ENCODE measurements at regions not wholly inside any gene's neighbourhood (a gene's known extent, or its start where the extent isn't known, plus 50 kb on each side); places are given as distances from the start of the nearest gene placed in this dataset.

DNA sequence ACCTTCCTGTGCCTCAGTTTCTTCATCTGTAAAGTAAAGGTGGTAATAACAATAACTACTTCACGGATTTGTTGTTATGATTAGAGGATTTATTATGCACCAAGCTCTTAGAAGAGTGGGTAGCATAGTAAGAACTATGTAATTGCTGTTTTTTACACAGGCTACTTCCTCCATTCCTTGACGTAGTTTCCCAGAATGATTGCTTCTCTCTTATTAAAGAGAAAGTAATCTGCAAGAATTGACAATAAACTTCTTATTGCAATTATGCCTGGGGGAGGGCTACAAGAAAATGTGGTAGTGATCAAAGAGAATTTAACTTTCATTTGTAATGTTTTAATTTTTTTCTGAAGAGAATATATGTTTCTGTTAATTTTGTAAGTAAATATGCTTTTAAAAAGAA is 238.7 kb downstream of the GASK1B start:
- no peaks in the 10 kb centered on the region for H3K27me3 ChIP-seq (ENCODE audit: insufficient read depth in 3 of 3, low read length in 2 of 3)
- ATAC-seq (no peak), DNase-seq (no peak)
- H3K27ac ChIP-seq: no peak overlapping the region
- H3K4me1 ChIP-seq: no peaks in the 10 kb centered on the region
- 22 to 29% (median 27%) methylated on average over 2 of the region's 2 CpGs for WGBS, 3 donors
- no peaks in the 10 kb centered on the region for H3K9me3 ChIP-seq
- H3K4me3 ChIP-seq: no peak overlapping the region
- TF ChIP-seq, protein P1, sequence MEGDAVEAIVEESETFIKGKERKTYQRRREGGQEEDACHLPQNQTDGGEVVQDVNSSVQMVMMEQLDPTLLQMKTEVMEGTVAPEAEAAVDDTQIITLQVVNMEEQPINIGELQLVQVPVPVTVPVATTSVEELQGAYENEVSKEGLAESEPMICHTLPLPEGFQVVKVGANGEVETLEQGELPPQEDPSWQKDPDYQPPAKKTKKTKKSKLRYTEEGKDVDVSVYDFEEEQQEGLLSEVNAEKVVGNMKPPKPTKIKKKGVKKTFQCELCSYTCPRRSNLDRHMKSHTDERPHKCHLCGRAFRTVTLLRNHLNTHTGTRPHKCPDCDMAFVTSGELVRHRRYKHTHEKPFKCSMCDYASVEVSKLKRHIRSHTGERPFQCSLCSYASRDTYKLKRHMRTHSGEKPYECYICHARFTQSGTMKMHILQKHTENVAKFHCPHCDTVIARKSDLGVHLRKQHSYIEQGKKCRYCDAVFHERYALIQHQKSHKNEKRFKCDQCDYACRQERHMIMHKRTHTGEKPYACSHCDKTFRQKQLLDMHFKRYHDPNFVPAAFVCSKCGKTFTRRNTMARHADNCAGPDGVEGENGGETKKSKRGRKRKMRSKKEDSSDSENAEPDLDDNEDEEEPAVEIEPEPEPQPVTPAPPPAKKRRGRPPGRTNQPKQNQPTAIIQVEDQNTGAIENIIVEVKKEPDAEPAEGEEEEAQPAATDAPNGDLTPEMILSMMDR (IDR thresholded peaks at IDR 0.05): no peak
- no peaks in the 10 kb centered on the region for H3K36me3 ChIP-seq (ENCODE audit: insufficient read depth in 1 of 2, low read depth in 1 of 2)
- intact Hi-C loops (cut with DNase I): no loop called here

DNA sequence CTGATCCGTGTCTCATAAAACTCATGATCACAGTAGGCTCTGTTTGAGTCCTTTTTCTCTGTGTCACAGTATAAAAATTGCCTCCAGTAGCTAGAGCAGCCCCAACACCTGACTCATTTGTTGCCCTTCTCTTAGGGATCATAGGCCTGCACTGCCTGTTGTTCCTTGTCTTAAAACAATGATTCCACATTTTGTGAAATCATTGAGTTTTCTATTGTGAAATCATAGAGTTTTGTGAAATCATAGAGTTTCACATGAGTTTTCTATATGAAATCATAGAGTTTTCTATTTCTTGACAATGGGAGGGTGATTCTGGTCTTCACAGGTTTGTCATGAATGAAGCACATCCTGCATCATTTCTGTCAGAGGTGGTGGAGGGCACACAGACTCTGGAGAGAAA is 239.9 kb downstream of the GASK1B start:
- no peak overlapping the region for H3K4me3 ChIP-seq
- H3K9me3 ChIP-seq: no peaks in the 10 kb centered on the region
- intact Hi-C loops (cut with DNase I): no loop called here
- no peaks in the 10 kb centered on the region for H3K4me1 ChIP-seq
- no peak overlapping the region for H3K27ac ChIP-seq
- DNase-seq: no peak
- no peaks in the 10 kb centered on the region for H3K36me3 ChIP-seq (ENCODE audit: insufficient read depth in 1 of 2, low read depth in 1 of 2)
- 92 to 96% (median 93%) methylated on average over 1 of the region's 1 CpG for WGBS, 3 donors
- H3K27me3 ChIP-seq (ENCODE audit: insufficient read depth in 3 of 3, low read length in 2 of 3): no peaks in the 10 kb centered on the region
- no peak for ATAC-seq
- TF ChIP-seq, protein P1 (IDR thresholded peaks at IDR 0.05): no peak

DNA sequence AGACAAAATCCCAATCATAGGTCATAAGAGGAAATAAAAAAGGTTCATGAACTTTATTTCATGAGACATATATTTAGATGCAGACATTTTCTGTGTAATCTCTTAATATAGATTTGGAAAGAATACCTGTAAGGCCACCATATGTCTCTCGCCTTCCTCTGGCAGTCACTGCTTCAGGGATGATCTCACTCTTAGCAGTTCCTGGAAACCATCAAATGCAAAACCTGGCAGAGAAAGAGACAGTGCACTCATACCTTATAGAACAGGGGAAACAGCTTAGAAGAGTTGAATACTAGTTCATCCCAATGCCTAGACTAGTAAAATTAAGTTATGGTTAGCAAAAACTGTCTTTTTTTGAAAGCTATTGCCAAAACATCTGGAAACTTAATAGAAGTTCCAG is 243.3 kb downstream of the GASK1B start:
- Histone ChIP-seq H3K4me1 (no peaks in the 10 kb centered on the region), H3K4me3 (no peak overlapping the region), H3K27ac (no peak overlapping the region), H3K36me3 (ENCODE audit: insufficient read depth in 1 of 2, low read depth in 1 of 2) (no peaks in the 10 kb centered on the region), H3K9me3 (no peaks in the 10 kb centered on the region), H3K27me3 (ENCODE audit: insufficient read depth in 3 of 3, low read length in 2 of 3) (peaks cover 0 to 2% (median 0%) of the 10 kb centered on the region in 3 donors)
- ATAC-seq (no peak), DNase-seq (no peak)
- intact Hi-C loops (cut with DNase I): no loop called here
- TF ChIP-seq, protein P1 (IDR thresholded peaks at IDR 0.05): no peak
- WGBS, 3 donors: 76 to 85% (median 79%) methylated on average over 1 of the region's 1 CpG

DNA sequence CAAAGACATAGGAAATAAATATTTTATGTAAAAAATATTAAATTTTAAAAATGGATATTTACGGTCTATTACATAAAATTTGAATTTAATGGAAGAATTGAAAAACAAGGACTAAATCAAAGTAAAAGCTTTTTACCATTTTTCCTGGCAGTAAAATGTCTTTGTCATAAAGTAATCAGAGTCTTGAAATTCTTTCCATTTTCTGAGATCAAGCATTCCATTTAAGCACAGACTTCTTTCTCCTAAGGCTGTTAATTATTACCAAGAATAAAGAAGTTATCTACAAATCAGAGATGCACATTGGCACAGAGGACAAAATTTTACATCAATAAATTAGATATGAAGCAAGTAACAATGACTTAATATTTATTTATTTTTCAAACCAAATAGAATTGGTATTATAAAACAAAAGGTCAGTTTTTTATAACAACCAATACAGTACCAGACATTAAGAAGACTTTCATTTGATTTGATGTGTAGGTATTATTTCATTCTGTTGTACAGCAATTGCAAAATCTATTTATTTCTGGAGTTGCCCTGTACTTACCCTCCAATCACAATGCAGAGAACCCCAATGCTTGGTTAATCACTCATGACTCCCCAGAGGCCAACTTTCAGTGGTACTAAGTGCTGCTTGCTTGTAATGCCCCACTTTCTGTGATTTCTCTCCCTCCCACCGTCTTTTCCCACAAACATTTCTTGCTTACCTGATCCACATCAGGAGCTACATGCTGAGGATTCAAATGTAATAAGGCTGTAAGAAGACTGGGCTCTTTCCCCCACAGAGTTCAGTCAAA is 254.6 kb downstream of the GASK1B start:
- Histone ChIP-seq H3K4me1 (no peaks in the 10 kb centered on the region), H3K27ac (no peak overlapping the region), H3K36me3 (ENCODE audit: insufficient read depth in 1 of 2, low read depth in 1 of 2) (no peaks in the 10 kb centered on the region), H3K9me3 (no peaks in the 10 kb centered on the region), H3K27me3 (ENCODE audit: insufficient read depth in 3 of 3, low read length in 2 of 3) (no peaks in the 10 kb centered on the region), H3K4me3 (no peak overlapping the region)
- intact Hi-C loops (cut with DNase I): no loop called here
- DNase-seq: no peak
- TF ChIP-seq, protein P1 (IDR thresholded peaks at IDR 0.05): no peak
- whole genome bisulfite sequencing, 3 donors: 77 to 86% (median 81%) methylated on average over 2 of the region's 2 CpGs
- ATAC-seq: no peak

DNA sequence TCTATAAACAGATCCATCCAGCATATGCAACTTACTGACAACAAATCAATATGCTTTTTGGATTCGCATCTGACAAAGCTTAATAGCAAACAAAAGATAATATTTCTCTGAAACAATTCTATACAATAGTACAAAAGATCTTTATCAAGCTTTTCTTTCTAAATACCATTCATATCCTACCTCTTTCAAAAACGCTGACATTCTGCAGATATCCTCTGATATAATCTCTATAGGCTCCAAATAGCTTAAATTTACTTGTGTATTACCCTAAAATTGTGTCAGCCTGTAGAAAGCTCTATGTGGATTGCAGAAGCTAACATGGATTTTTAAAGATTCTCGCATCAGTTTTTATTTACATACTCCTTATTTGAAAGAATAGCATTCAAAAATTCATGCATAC is 260.6 kb downstream of the GASK1B start:
- TF ChIP-seq, protein P1 (IDR thresholded peaks at IDR 0.05): no peak
- H3K27me3 ChIP-seq (ENCODE audit: insufficient read depth in 3 of 3, low read length in 2 of 3): no peaks in the 10 kb centered on the region
- ATAC-seq (no peak), DNase-seq (no peak)
- no peaks in the 10 kb centered on the region for H3K9me3 ChIP-seq
- H3K27ac ChIP-seq: no peak overlapping the region
- H3K36me3 ChIP-seq (ENCODE audit: insufficient read depth in 1 of 2, low read depth in 1 of 2): no peaks in the 10 kb centered on the region
- 80 to 85% (median 81%) methylated on average over 3 of the region's 3 CpGs for WGBS, 3 donors
- H3K4me3 ChIP-seq: no peak overlapping the region
- intact Hi-C loops (cut with DNase I): no loop called here
- no peaks in the 10 kb centered on the region for H3K4me1 ChIP-seq

All from psoas muscle (tissue), 7 donors.